HEK293T (cell line): ENCODE measurements at regions not wholly inside any gene's neighbourhood (a gene's known extent, or its start where the extent isn't known, plus 50 kb on each side); places are given as distances from the start of the nearest gene placed in this dataset.

ENCODE experiments used
- CTCF ChIA-PET: fragments of 350-600 bp; formaldehyde crosslinking; extraction: SDS; loops from one replicate; lab custom pipeline; 2021; ENCODE audit warnings: antibody characterized with exemption, inconsistent platforms; lab: Yijun Ruan, JAX
- POLR2A ChIA-PET: fragments of 350-600 bp; formaldehyde crosslinking; extraction: SDS; loops from one replicate; lab custom pipeline; 2020; ENCODE audit warnings: antibody characterized with exemption, inconsistent platforms; lab: Yijun Ruan, JAX
- DNase-seq: peaks from one replicate; pipeline ENCODE4 v3.0.0; 2012; ENCODE audit warnings: mixed read lengths; ENCODE audit errors: extremely low spot score
- ARNT ChIP-seq: fragments of 450-650 bp; IDR thresholded peaks from 2 replicates; pipeline ENCODE4 v1.6.1; 2017; ENCODE audit warnings: mild to moderate bottlenecking
- BHLHE40 ChIP-seq: fragments of 450-650 bp; IDR thresholded peaks from 2 replicates; pipeline ENCODE4 v1.6.1; 2016; ENCODE audit warnings: mild to moderate bottlenecking, moderate library complexity, borderline replicate concordance
- CTBP1 ChIP-seq: fragments of 450-650 bp; IDR thresholded peaks from 2 replicates; pipeline ENCODE4 v1.6.1; 2016; ENCODE audit warnings: borderline replicate concordance
- ELF4 ChIP-seq: fragments of 450-650 bp; IDR thresholded peaks from 2 replicates; pipeline ENCODE4 v1.6.1; 2017; ENCODE audit warnings: antibody characterized with exemption
- FOXA1 ChIP-seq: fragments of 450-650 bp; IDR thresholded peaks from 2 replicates; pipeline ENCODE4 v1.6.1; 2016; ENCODE audit warnings: mild to moderate bottlenecking
- FOXK2 ChIP-seq: fragments of 450-650 bp; IDR thresholded peaks from 2 replicates; pipeline ENCODE4 v1.6.1; 2016; ENCODE audit warnings: mild to moderate bottlenecking
- FOXM1 ChIP-seq: fragments of 450-650 bp; IDR thresholded peaks from 2 replicates; pipeline ENCODE4 v1.6.1; 2017; ENCODE audit warnings: mild to moderate bottlenecking, borderline replicate concordance
- HDGF ChIP-seq: fragments of 450-650 bp; IDR thresholded peaks from 2 replicates; pipeline ENCODE4 v1.6.1; 2017; ENCODE audit warnings: antibody characterized with exemption, borderline replicate concordance
- L3MBTL2 ChIP-seq: fragments of 450-650 bp; conservative IDR thresholded peaks from 2 replicates; pipeline ENCODE4 v1.6.1; 2016; ENCODE audit warnings: mild to moderate bottlenecking
- LEF1 ChIP-seq: fragments of 450-650 bp; IDR thresholded peaks from 2 replicates; pipeline ENCODE4 v1.6.1; 2017; ENCODE audit warnings: mild to moderate bottlenecking, borderline replicate concordance
- NFRKB ChIP-seq: fragments of 450-650 bp; IDR thresholded peaks from 2 replicates; pipeline ENCODE4 v1.6.1; 2016; ENCODE audit warnings: mild to moderate bottlenecking, moderate library complexity
- PKNOX1 ChIP-seq: fragments of 450-650 bp; IDR thresholded peaks from 2 replicates; pipeline ENCODE4 v1.6.1; 2016
- SP1 ChIP-seq: fragments of 450-650 bp; IDR thresholded peaks from 2 replicates; pipeline ENCODE4 v1.6.1; 2017
- SUZ12 ChIP-seq: fragments of 450-650 bp; IDR thresholded peaks from 2 replicates; pipeline ENCODE4 v1.6.1; 2016; ENCODE audit warnings: mild to moderate bottlenecking
- TARDBP ChIP-seq: fragments of 450-650 bp; IDR thresholded peaks from 2 replicates; pipeline ENCODE4 v1.6.1; 2016
- ZNF384 ChIP-seq: fragments of 450-650 bp; IDR thresholded peaks from 2 replicates; pipeline ENCODE4 v1.6.1; 2016

GRCh38 chr3:135310317-135310716 is 515.3 kb downstream of the EPHB1 start:
- POLR2A ChIA-PET, result no interaction called here
- DNase-seq, result peak; percentile 17
- TF ChIP-seq FOXM1 (no peak), ZNF384 (no peak), NFRKB (no peak), ELF4 (no peak), SP1 (no peak), SUZ12 (no peak), TARDBP (no peak), LEF1 (no peak), HDGF (no peak), CTBP1 (no peak), ARNT (no peak), FOXA1 (no peak), BHLHE40 (no peak), PKNOX1 (no peak), L3MBTL2 (no peak), FOXK2 (no peak)
- CTCF ChIA-PET, result no interaction called here

GRCh38 chr3:135311699-135312098 is 516.6 kb downstream of the EPHB1 start:
- TF ChIP-seq TARDBP (no peak), ARNT (no peak), SP1 (no peak), ELF4 (no peak), ZNF384 (no peak), NFRKB (no peak)
- ChIA-PET CTCF (no interaction called here), POLR2A (no interaction called here)
- no peak for DNase-seq

- CTCF ChIA-PET, result no interaction called here
- POLR2A ChIA-PET, result no interaction called here
- TF ChIP-seq L3MBTL2 (no peak), FOXA1 (no peak)
- DNase-seq, result no peak
Observed at GRCh38 chr3:135314237-135314636, 519.2 kb downstream of the EPHB1 start.

GRCh38 chr3:135324301-135324700 is 529.2 kb downstream of the EPHB1 start:
- ChIA-PET CTCF (interaction anchor here (0.6 kb wide), 1 partner anchor 183 kb away, joined by 3 read pairs; no protein-coding TSS in a partner anchor), POLR2A (no interaction called here)
- no peak for DNase-seq
- TF ChIP-seq ELF4, result no peak
- no peak for TF ChIP-seq ZNF384
- no peak for TF ChIP-seq FOXM1
- no peak for TF ChIP-seq SUZ12
- no peak for TF ChIP-seq CTBP1
- no peak for TF ChIP-seq PKNOX1
- TF ChIP-seq SP1, result no peak
- TF ChIP-seq ARNT, result no peak
- TF ChIP-seq FOXK2, result no peak
- TF ChIP-seq BHLHE40, result no peak
- TF ChIP-seq LEF1, result no peak
- TF ChIP-seq L3MBTL2, result no peak
- TF ChIP-seq FOXA1, result no peak
- TF ChIP-seq NFRKB, result no peak
- no peak for TF ChIP-seq TARDBP
- TF ChIP-seq HDGF, result no peak

GRCh38 chr3:135325096-135325495 is 530.0 kb downstream of the EPHB1 start:
- CTCF ChIA-PET, result no interaction called here
- no peak for DNase-seq
- POLR2A ChIA-PET, result no interaction called here
- TF ChIP-seq NFRKB (no peak), SP1 (no peak), FOXM1 (no peak), BHLHE40 (no peak), LEF1 (no peak), PKNOX1 (no peak), CTBP1 (no peak), HDGF (no peak), ELF4 (no peak), ARNT (no peak), FOXA1 (no peak), L3MBTL2 (no peak), TARDBP (no peak), ZNF384 (no peak), FOXK2 (no peak), SUZ12 (no peak)

GRCh38 chr3:135325726-135326235 is 530.7 kb downstream of the EPHB1 start:
- no peak for DNase-seq
- CTCF ChIA-PET, result no interaction called here
- POLR2A ChIA-PET, result no interaction called here
- TF ChIP-seq SP1 (no peak), ZNF384 (no peak), SUZ12 (no peak)

- CTCF ChIA-PET, result no interaction called here
- POLR2A ChIA-PET, result no interaction called here
- no peak for DNase-seq
- TF ChIP-seq BHLHE40, result no peak
- TF ChIP-seq FOXK2, result no peak
- no peak for TF ChIP-seq FOXM1
- TF ChIP-seq LEF1, result no peak
- no peak for TF ChIP-seq ZNF384
- no peak for TF ChIP-seq HDGF
- no peak for TF ChIP-seq L3MBTL2
- no peak for TF ChIP-seq CTBP1
- TF ChIP-seq ARNT, result no peak
- no peak for TF ChIP-seq NFRKB
- no peak for TF ChIP-seq SP1
- no peak for TF ChIP-seq PKNOX1
- TF ChIP-seq SUZ12, result no peak
- no peak for TF ChIP-seq ELF4
- no peak for TF ChIP-seq FOXA1
- TF ChIP-seq TARDBP, result no peak
Observed at GRCh38 chr3:135326851-135327250, 531.8 kb downstream of the EPHB1 start.
